Natural killer cell treated with Interleukin-12 subunit alpha and Interleukin-12 subunit beta and Interleukin-15 and Interleukin-18, amount 100 ng/mL, for 72 hours (primary cell): ENCODE measurements at regions not wholly inside any gene's neighbourhood (a gene's known extent, or its start where the extent isn't known, plus 50 kb on each side); places are given as distances from the start of the nearest gene placed in this dataset.
"Not testable (repeated sequence)": the region's sequence is repeated elsewhere in the genome, so short reads cannot be mapped to it uniquely, and the experiment has no call there.

Experiments used
- ATAC-seq, 2 donors: fragments of 150-1000 bp; cut with Tn5 transposase in 1 of 2; sonication (Bioruptor Pico), chemical (Tn5 transposase) in 1 of 2; 2 replicates each; pipeline ENCODE4 v1.10.0; 2021
- DNase-seq: peaks from one replicate; pipeline ENCODE4 v3.0.0; 2022; ENCODE audit warnings: low spot score
- H3K27ac Mint-ChIP-seq, 2 donors: 1 replicate in 1 of 2; 2 replicates in 1 of 2; pipeline ENCODE4 v1.8.0; 2022; ENCODE audit warnings: mixed read lengths in 2 of 2, mild to moderate bottlenecking in 1 of 2, moderate library complexity in 1 of 2
- H3K27me3 Mint-ChIP-seq, 2 donors: 1 replicate in 1 of 2; 2 replicates in 1 of 2; pipeline ENCODE4 v1.8.0; 2022; ENCODE audit warnings: mixed read lengths in 2 of 2
- H3K36me3 Mint-ChIP-seq: one replicate; pipeline ENCODE4 v1.8.0; 2022; ENCODE audit warnings: mixed read lengths
- H3K4me1 Mint-ChIP-seq, 2 donors: 1 replicate in 1 of 2; 2 replicates in 1 of 2; pipeline ENCODE4 v1.8.0; 2022; ENCODE audit warnings: low read depth in 2 of 2, mixed read lengths in 2 of 2, mild to moderate bottlenecking in 1 of 2
- H3K4me3 Mint-ChIP-seq: one replicate; pipeline ENCODE4 v1.8.0; 2022; ENCODE audit warnings: mixed read lengths
- H3K9me3 Mint-ChIP-seq: 2 replicates; pipeline ENCODE4 v1.8.0; 2022; ENCODE audit warnings: mixed read lengths

GRCh38 chr10:59036311-59037017 is 140.0 kb upstream of the PHYHIPL start:
- DNase-seq = no peak
- H3K4me3 Mint-ChIP-seq = no peak overlapping the region
- no peak for ATAC-seq
- H3K27ac Mint-ChIP-seq = no peak overlapping the region
- H3K36me3 Mint-ChIP-seq = no peaks in the 10 kb centered on the region
- no peaks in the 10 kb centered on the region for H3K27me3 Mint-ChIP-seq
- no peaks in the 10 kb centered on the region for H3K4me1 Mint-ChIP-seq
- H3K9me3 Mint-ChIP-seq = peaks cover 19% of the 10 kb centered on the region

GRCh38 chr10:59037018-59037389 is 139.4 kb upstream of the PHYHIPL start:
- no peak for ATAC-seq
- no peaks in the 10 kb centered on the region for H3K4me1 Mint-ChIP-seq

GRCh38 chr10:59037506-59037905 is 138.9 kb upstream of the PHYHIPL start:
- ATAC-seq = no peak
- Mint-ChIP-seq H3K27ac (no peak overlapping the region), H3K4me3 (no peak overlapping the region), H3K36me3 (no peaks in the 10 kb centered on the region), H3K9me3 (peaks cover 22% of the 10 kb centered on the region), H3K27me3 (no peaks in the 10 kb centered on the region), H3K4me1 (no peaks in the 10 kb centered on the region)
- no peak for DNase-seq

More at GRCh38 chr10:59037018-59037389, 139.4 kb upstream of the PHYHIPL start:
- DNase-seq = no peak
- H3K4me3 Mint-ChIP-seq = no peak overlapping the region
- H3K27ac Mint-ChIP-seq = no peak overlapping the region
- H3K9me3 Mint-ChIP-seq = peaks cover 20% of the 10 kb centered on the region
- H3K36me3 Mint-ChIP-seq = no peaks in the 10 kb centered on the region
- H3K27me3 Mint-ChIP-seq = no peaks in the 10 kb centered on the region

- not testable (repeated sequence) for H3K27ac Mint-ChIP-seq, H3K4me3 Mint-ChIP-seq, ATAC-seq, H3K36me3 Mint-ChIP-seq, H3K4me1 Mint-ChIP-seq, DNase-seq, H3K27me3 Mint-ChIP-seq
- H3K9me3 Mint-ChIP-seq = peaks cover 27% of the 10 kb centered on the region
Measured at GRCh38 chr10:59043358-59043757, 133.1 kb upstream of the PHYHIPL start.

GRCh38 chr10:59047180-59047579 is 129.3 kb upstream of the PHYHIPL start:
- peaks cover 10% of the 10 kb centered on the region for H3K9me3 Mint-ChIP-seq
- no peak for ATAC-seq
- H3K4me3 Mint-ChIP-seq = no peak overlapping the region
- no peaks in the 10 kb centered on the region for H3K4me1 Mint-ChIP-seq
- no peaks in the 10 kb centered on the region for H3K27me3 Mint-ChIP-seq
- DNase-seq = no peak
- H3K36me3 Mint-ChIP-seq = no peaks in the 10 kb centered on the region
- H3K27ac Mint-ChIP-seq = no peak overlapping the region

- no peak overlapping the region for H3K4me3 Mint-ChIP-seq
- peaks cover 11% of the 10 kb centered on the region for H3K9me3 Mint-ChIP-seq
- DNase-seq (no peak), ATAC-seq (no peak)
- H3K4me1 Mint-ChIP-seq = no peaks in the 10 kb centered on the region
- no peaks in the 10 kb centered on the region for H3K27me3 Mint-ChIP-seq
- peaks cover 2% of the 10 kb centered on the region for H3K36me3 Mint-ChIP-seq
- H3K27ac Mint-ChIP-seq = no peak overlapping the region
Measured at GRCh38 chr10:59047957-59048618, 128.4 kb upstream of the PHYHIPL start.

GRCh38 chr10:59053502-59053901 is 122.9 kb upstream of the PHYHIPL start:
- H3K36me3 Mint-ChIP-seq, H3K4me1 Mint-ChIP-seq, H3K4me3 Mint-ChIP-seq: not testable (repeated sequence)

GRCh38 chr10:59055045-59055444 is 121.4 kb upstream of the PHYHIPL start:
- Mint-ChIP-seq H3K36me3 (peaks cover 7% of the 10 kb centered on the region), H3K4me3 (no peak overlapping the region), H3K27ac (no peak overlapping the region), H3K27me3 (no peaks in the 10 kb centered on the region), H3K4me1 (no peaks in the 10 kb centered on the region), H3K9me3 (peaks cover 14% of the 10 kb centered on the region)
- no peak for DNase-seq
- no peak for ATAC-seq

More at GRCh38 chr10:59053502-59053901, 122.9 kb upstream of the PHYHIPL start:
- H3K27ac Mint-ChIP-seq, H3K27me3 Mint-ChIP-seq, ATAC-seq, DNase-seq: not testable (repeated sequence)
- peaks cover 14% of the 10 kb centered on the region for H3K9me3 Mint-ChIP-seq

GRCh38 chr10:59057345-59057744 is 119.1 kb upstream of the PHYHIPL start:
- H3K36me3 Mint-ChIP-seq = peaks cover 7% of the 10 kb centered on the region
- no peaks in the 10 kb centered on the region for H3K4me1 Mint-ChIP-seq
- no peaks in the 10 kb centered on the region for H3K27me3 Mint-ChIP-seq
- H3K27ac Mint-ChIP-seq = no peak overlapping the region
- DNase-seq (no peak), ATAC-seq (no peak)
- peaks cover 15% of the 10 kb centered on the region for H3K9me3 Mint-ChIP-seq
- no peak overlapping the region for H3K4me3 Mint-ChIP-seq

GRCh38 chr10:59060852-59061251 is 115.6 kb upstream of the PHYHIPL start:
- ATAC-seq (no peak), DNase-seq (no peak)
- Mint-ChIP-seq H3K36me3 (no peaks in the 10 kb centered on the region), H3K4me3 (no peak overlapping the region), H3K4me1 (no peaks in the 10 kb centered on the region), H3K9me3 (peaks cover 4% of the 10 kb centered on the region), H3K27ac (no peak overlapping the region), H3K27me3 (no peaks in the 10 kb centered on the region)

GRCh38 chr10:59063491-59063890 is 113.0 kb upstream of the PHYHIPL start:
- H3K27me3 Mint-ChIP-seq = no peaks in the 10 kb centered on the region
- no peak overlapping the region for H3K27ac Mint-ChIP-seq
- DNase-seq (no peak), ATAC-seq (no peak)
- no peaks in the 10 kb centered on the region for H3K4me1 Mint-ChIP-seq
- peaks cover 7% of the 10 kb centered on the region for H3K9me3 Mint-ChIP-seq
- H3K36me3 Mint-ChIP-seq = no peaks in the 10 kb centered on the region
- no peak overlapping the region for H3K4me3 Mint-ChIP-seq

GRCh38 chr10:59064080-59064692 is 112.3 kb upstream of the PHYHIPL start:
- Mint-ChIP-seq H3K36me3 (no peaks in the 10 kb centered on the region), H3K4me1 (no peaks in the 10 kb centered on the region), H3K27me3 (no peaks in the 10 kb centered on the region), H3K4me3 (no peak overlapping the region), H3K9me3 (peaks cover 9% of the 10 kb centered on the region), H3K27ac (no peak overlapping the region)
- ATAC-seq = no peak
- DNase-seq = no peak

- Mint-ChIP-seq H3K27ac (no peak overlapping the region), H3K4me1 (no peaks in the 10 kb centered on the region), H3K9me3 (peaks cover 14% of the 10 kb centered on the region), H3K36me3 (no peaks in the 10 kb centered on the region), H3K27me3 (no peaks in the 10 kb centered on the region), H3K4me3 (no peak overlapping the region)
- ATAC-seq = no peak
- no peak for DNase-seq
Measured at GRCh38 chr10:59064759-59065539, 111.5 kb upstream of the PHYHIPL start.
